DND-41 (cell line): ENCODE measurements at regions not wholly inside any gene's neighbourhood (a gene's known extent, or its start where the extent isn't known, plus 50 kb on each side); places are given as distances from the start of the nearest gene placed in this dataset.

Experiments
- CTCF ChIP-seq: IDR thresholded peaks from 2 replicates; pipeline ENCODE4 v1.5.1; 2012; ENCODE audit warnings: borderline replicate concordance, low read length, moderate library complexity, mild to moderate bottlenecking; ENCODE audit not compliant: poor library complexity, severe bottlenecking; ENCODE audit errors: extremely low read depth
- EZH2 ChIP-seq: IDR thresholded peaks from 3 replicates; pipeline ENCODE4 v1.6.1; 2012; ENCODE audit warnings: borderline replicate concordance, low read depth, mild to moderate bottlenecking, moderate library complexity, low read length, inconsistent platforms; ENCODE audit not compliant: severe bottlenecking

- TF ChIP-seq EZH2 (no peak), CTCF (no peak)
Observed at GRCh38 chr14:26282578-26282977, 315.3 kb downstream of the NOVA1 start.
